A673 (cell line): ENCODE measurements at regions not wholly inside any gene's neighbourhood (a gene's known extent, or its start where the extent isn't known, plus 50 kb on each side); places are given as distances from the start of the nearest gene placed in this dataset.

Source experiments
- EZH2 ChIP-seq: fragments of 200-600 bp; sonication (generic); IDR thresholded peaks from 2 replicates; pipeline ENCODE4 v1.6.1; 2017; ENCODE audit warnings: borderline replicate concordance, low read depth, mild to moderate bottlenecking, mixed read lengths, antibody characterized with exemption, low read length; ENCODE audit not compliant: poor library complexity, severe bottlenecking
- TF ChIP-seq, protein P1 (sequence below): fragments of 300-800, 200-600 bp; sonication (generic); conservative IDR thresholded peaks from 2 replicates; pipeline ENCODE4 v1.5.1; 2017; ENCODE audit warnings: low read depth, mild to moderate bottlenecking, antibody characterized with exemption, low read length, moderate library complexity, mixed read lengths

DNA sequence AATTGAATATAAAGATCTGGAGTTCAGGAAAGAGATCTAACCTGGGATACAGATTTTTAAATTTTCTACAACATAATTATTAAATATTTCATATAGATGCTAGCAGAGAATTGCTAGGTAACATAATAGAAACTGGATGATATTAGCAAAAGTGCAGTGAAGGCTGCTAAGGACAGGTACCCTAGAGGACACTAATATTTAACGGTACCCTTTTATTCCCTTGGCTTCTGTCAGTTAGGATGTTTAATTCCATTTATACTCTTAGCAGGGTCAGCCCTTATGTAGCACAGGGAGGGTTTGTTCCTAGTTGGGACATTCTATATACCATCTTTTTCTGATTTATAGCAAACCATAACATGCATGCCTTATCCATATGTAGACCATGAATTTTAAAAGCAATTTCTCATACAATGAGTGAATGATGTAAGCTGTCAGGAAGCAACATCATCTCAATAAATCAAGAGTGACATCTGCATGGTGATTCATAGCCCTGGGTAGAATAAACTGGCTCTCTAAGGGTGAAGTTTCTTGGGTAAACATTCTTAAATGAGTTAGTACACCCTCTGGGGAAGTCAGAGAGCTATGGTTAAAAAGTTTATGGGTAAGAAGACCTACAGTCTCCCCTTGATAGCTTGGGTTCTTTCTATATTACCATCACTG is 404.4 kb upstream of the MGAT4C start:
- no peak for TF ChIP-seq EZH2
- TF ChIP-seq, protein P1, sequence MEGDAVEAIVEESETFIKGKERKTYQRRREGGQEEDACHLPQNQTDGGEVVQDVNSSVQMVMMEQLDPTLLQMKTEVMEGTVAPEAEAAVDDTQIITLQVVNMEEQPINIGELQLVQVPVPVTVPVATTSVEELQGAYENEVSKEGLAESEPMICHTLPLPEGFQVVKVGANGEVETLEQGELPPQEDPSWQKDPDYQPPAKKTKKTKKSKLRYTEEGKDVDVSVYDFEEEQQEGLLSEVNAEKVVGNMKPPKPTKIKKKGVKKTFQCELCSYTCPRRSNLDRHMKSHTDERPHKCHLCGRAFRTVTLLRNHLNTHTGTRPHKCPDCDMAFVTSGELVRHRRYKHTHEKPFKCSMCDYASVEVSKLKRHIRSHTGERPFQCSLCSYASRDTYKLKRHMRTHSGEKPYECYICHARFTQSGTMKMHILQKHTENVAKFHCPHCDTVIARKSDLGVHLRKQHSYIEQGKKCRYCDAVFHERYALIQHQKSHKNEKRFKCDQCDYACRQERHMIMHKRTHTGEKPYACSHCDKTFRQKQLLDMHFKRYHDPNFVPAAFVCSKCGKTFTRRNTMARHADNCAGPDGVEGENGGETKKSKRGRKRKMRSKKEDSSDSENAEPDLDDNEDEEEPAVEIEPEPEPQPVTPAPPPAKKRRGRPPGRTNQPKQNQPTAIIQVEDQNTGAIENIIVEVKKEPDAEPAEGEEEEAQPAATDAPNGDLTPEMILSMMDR: no peak
